HUES6 (cell line): ENCODE measurements at regions not wholly inside any gene's neighbourhood (a gene's known extent, or its start where the extent isn't known, plus 50 kb on each side); places are given as distances from the start of the nearest gene placed in this dataset.

Source experiments
- H3K27ac ChIP-seq: 2 replicates; pipeline ENCODE4 v1.7.0; 2013; ENCODE audit warnings: low read depth, mild to moderate bottlenecking, low read length, inconsistent platforms
- H3K27me3 ChIP-seq: 2 replicates; pipeline ENCODE4 v1.6.1; 2013; ENCODE audit warnings: low read length; ENCODE audit not compliant: control insufficient read depth, insufficient read depth
- H3K36me3 ChIP-seq: 2 replicates; pipeline ENCODE4 v1.6.1; 2013; ENCODE audit warnings: low read length; ENCODE audit not compliant: control insufficient read depth, insufficient read depth
- H3K4me1 ChIP-seq: 2 replicates; pipeline ENCODE4 v1.6.1; 2013; ENCODE audit warnings: low read length; ENCODE audit not compliant: control insufficient read depth, insufficient read depth
- H3K4me3 ChIP-seq: 2 replicates; pipeline ENCODE4 v1.5.1; 2013; ENCODE audit warnings: low read depth, low read length
- H3K9ac ChIP-seq: one replicate; pipeline ENCODE4 v1.6.1; 2013; ENCODE audit warnings: mild to moderate bottlenecking, low read length
- H3K9me3 ChIP-seq: 2 replicates; pipeline ENCODE4 v1.6.1; 2013; ENCODE audit warnings: low read depth, low read length; ENCODE audit not compliant: control insufficient read depth, insufficient read depth

DNA sequence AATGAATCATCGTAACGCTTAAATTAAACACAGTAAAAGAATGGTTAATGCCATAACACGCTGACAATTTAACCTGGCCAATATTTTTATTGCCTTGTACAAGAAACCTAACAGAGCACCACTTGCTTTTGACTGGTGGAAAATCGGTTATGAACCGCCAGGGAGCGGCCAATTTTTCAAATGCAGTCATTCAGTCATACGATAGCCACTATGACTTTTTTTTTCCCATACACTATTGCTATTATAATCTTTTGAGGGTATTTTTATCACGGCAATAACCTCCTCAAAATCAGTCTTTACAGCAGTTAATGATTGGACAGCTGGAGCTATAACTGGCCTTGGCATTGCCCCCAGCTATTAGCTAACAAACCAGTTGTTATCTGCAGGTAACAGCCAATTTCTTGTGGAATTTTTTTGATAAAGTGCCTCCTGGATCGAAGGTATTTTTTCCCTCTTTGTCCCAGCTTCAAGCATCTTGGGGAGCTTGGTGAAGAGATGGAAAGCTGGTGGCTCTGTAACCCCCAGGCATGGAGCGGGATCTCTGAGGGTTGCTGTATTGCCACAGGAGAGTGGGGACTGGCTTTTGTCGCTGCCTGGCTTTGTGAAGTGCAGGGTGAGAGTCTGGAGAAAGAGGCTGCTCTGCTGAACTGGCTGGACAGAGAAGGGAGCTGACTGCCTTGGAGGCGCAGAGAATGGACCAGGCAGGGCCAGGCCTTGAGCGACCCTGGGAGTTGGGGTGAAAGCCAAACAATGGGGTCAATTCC is 198.4 kb upstream of the ZNF536 start:
- Histone ChIP-seq H3K4me3 (no peak overlapping the region), H3K27ac (no peak overlapping the region), H3K4me1 (no peaks in the 10 kb centered on the region; the same call in 1 of the 2 replicates), H3K27me3 (no peaks in the 10 kb centered on the region), H3K36me3 (no peaks in the 10 kb centered on the region), H3K9me3 (peaks cover 7% of the 10 kb centered on the region; the same call in 1 of the 2 replicates), H3K9ac (no peak overlapping the region)

DNA sequence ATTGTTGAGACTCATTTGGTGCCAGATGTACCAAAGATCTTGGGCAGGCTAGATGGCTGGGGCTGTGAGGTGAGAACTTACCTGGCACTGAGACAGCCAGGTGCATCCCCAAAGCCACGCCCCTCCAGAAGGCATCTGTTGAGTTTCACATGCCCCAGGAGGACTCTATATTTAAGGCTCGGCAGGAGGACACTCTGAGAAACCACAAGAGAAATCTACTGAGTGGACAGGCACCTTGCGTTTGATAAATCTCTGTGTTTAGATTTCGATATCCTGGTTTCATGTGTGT is 197.9 kb upstream of the ZNF536 start:
- Histone ChIP-seq H3K36me3 (no peaks in the 10 kb centered on the region), H3K9ac (no peak overlapping the region), H3K9me3 (peaks cover 7% of the 10 kb centered on the region; the same call in 1 of the 2 replicates), H3K4me1 (no peaks in the 10 kb centered on the region; the same call in 1 of the 2 replicates), H3K4me3 (no peak overlapping the region), H3K27me3 (no peaks in the 10 kb centered on the region), H3K27ac (no peak overlapping the region)

DNA sequence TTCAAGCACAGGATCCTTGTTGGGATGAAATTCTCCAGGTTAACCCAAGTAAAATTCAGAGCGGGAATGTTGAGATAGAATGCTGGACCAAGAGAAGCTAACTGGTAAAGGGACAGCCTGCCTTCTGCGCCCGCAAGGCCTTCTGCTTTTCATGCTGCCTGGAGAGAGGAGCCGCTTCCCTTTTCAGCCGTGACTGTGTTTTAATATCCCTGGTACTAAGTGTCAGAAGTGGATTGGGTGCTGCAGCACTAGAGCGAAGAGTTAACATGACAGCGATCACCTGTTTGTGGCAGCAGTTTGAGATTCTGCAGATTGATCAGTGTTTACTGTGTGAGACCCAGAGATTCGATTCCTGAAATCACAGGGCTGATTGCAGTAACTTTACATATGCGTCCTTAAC is 197.4 kb upstream of the ZNF536 start:
- Histone ChIP-seq H3K9ac (no peak overlapping the region), H3K9me3 (peaks cover 9% of the 10 kb centered on the region), H3K27ac (no peak overlapping the region), H3K27me3 (no peaks in the 10 kb centered on the region), H3K4me3 (no peak overlapping the region), H3K36me3 (no peaks in the 10 kb centered on the region), H3K4me1 (no peaks in the 10 kb centered on the region; the same call in 1 of the 2 replicates)

DNA sequence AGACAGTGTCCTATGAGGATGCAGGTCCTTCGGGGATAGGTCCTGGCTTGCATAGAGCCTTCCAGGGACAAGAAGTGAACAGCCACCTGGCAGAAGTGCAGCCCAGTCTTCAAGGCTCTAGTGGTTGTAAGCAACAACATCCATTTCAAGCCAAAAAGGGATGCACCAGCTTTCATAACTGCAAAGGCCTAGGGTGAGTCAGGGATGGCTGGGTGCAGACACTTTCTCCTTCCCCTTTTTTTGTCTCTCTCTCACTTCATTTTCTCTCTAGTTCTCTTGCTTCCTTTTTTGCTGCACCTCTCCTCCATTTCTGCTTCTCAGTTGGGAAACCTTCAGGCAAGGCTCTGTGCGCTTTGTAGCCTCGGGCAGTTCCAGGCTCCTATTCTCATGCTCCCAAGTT is 196.2 kb upstream of the ZNF536 start:
- H3K36me3 ChIP-seq = no peaks in the 10 kb centered on the region
- no peaks in the 10 kb centered on the region for H3K27me3 ChIP-seq
- H3K4me3 ChIP-seq = no peak overlapping the region
- peaks cover 17% of the 10 kb centered on the region for H3K9me3 ChIP-seq
- no peak overlapping the region for H3K9ac ChIP-seq
- H3K27ac ChIP-seq = no peak overlapping the region
- H3K4me1 ChIP-seq = no peaks in the 10 kb centered on the region; the same call in 1 of the 2 replicates

DNA sequence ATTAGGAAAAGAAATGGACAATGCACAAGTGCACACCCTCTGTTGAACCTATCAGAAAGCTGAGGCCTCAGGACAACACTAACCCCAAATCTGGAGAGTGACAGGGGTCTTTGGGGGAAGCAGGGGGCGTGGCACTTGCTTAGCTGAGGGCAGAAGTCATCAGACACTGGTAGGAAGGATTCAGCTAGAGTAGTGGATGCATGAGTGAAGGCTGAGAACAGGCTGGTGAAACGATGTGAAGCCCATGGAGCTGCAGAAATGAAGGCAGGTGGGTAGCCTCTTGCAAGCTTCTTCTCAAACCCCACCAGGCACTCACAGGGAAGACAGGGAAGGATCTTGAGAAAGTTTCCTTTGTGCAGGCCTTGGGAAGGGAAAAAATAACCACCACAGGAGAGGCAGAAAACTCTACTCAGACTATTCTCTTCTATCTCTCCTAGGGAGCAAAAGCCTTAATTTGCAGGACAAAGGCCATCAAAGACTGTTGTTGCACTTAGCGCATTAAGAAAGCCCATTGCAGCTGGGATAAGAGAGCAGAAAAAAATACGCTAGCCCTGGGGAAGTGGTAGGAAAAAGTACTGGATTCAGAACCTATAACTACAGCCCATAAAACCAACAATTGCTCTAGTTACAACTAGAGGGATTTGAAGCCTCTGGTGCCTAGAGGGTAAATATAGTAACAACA is 193.3 kb upstream of the ZNF536 start:
- H3K9ac ChIP-seq = no peak overlapping the region
- no peak overlapping the region for H3K27ac ChIP-seq
- H3K27me3 ChIP-seq = no peaks in the 10 kb centered on the region

DNA sequence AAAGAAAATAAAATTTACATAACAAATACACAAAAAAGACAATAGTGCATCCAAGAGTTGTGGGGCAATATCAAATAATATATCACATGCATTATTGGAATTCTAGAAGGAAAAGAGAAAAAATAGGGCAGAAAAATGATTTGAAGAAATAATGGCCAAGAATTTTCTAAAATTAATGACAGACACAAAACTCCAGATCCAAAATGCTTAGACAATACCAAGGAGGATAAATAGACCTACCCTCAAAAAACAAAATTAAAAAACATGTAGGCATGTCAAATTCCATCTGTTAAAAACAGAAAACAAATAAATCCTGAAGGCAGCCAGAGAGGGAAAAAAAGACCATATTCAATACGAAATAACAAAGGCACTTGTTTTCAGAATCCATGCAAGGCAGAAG is 191.5 kb upstream of the ZNF536 start:
- no peaks in the 10 kb centered on the region for H3K36me3 ChIP-seq
- no peak overlapping the region for H3K4me3 ChIP-seq

More for the DNA sequence above, 193.3 kb upstream of the ZNF536 start:
- no peak overlapping the region for H3K4me3 ChIP-seq
- H3K4me1 ChIP-seq = no peaks in the 10 kb centered on the region; the same call in 1 of the 2 replicates
- peaks cover 34% of the 10 kb centered on the region for H3K9me3 ChIP-seq
- H3K36me3 ChIP-seq = no peaks in the 10 kb centered on the region

DNA sequence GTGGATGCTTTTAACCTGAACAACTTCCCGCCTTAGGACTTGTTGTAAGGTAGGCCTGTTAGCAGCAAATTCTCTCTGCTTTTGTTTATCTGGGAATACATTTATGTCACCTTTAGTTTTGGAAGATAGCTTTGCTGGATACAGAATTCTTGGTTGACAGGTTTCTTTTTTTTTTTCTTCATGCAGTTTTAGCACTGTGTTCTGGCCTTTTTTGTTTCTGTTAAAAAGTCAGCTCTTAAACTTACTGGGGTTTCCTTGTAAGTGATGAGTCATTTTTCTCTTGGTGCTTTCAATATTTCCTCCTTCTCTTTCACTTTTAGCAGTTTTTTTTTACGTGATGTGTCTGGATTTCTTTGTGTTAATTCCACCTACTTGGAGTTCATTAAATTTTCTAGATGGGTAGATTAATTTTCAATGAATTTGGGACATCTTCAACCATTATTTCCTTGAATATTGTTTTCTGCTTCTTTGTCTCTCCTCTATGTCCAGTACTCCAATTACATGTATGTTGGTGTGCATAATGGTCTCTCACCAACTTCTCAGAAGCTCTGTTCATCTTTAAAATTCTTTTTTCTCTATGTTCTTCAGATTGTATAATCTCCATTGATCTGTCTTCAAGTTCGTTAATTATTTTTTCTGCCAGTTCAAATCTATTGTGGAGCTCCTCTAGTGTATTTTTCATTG is 188.2 kb upstream of the ZNF536 start:
- Histone ChIP-seq H3K27me3 (no peaks in the 10 kb centered on the region), H3K27ac (no peak overlapping the region), H3K9me3 (peaks cover 38% of the 10 kb centered on the region), H3K4me3 (no peak overlapping the region), H3K9ac (no peak overlapping the region), H3K36me3 (no peaks in the 10 kb centered on the region), H3K4me1 (no peaks in the 10 kb centered on the region)

More for the DNA sequence above, 191.5 kb upstream of the ZNF536 start:
- H3K9me3 ChIP-seq = peaks cover 42% of the 10 kb centered on the region
- no peak overlapping the region for H3K27ac ChIP-seq
- no peaks in the 10 kb centered on the region for H3K27me3 ChIP-seq
- H3K9ac ChIP-seq = no peak overlapping the region
- no peaks in the 10 kb centered on the region; the same call in 1 of the 2 replicates for H3K4me1 ChIP-seq

DNA sequence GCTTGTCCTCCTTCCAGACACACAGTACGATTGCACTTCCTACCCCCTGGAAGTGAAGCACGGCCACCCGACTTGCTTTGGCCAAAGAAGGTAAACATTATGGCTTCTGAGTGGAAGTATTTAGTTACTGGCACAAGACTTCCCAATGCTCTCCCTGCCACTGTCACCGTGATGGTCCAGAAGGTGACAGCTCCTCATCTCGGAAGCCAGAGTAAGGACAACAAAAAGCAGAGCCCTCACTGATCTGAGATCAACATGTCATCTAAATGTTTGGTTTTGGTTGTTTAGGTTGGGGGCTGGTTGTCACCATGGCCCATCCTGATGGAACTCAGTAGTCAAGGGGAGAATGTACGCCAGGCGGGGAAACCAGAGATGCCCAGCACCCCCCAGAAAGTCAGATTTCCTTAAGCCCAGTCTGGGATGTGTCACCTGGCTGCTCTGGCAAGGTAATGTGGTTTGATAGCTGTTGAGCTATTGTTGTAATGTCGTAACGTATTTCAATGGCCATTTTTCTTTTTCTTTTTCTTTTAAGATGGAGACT is 170.1 kb upstream of the ZNF536 start:
- no peak overlapping the region for H3K4me3 ChIP-seq
- no peak overlapping the region for H3K27ac ChIP-seq
- no peaks in the 10 kb centered on the region for H3K27me3 ChIP-seq
- no peak overlapping the region for H3K9ac ChIP-seq
- H3K9me3 ChIP-seq = 0 out of 2 replicates have a peak, but pooled peaks cover 1% of the 10 kb centered on the region
- no peaks in the 10 kb centered on the region for H3K36me3 ChIP-seq
- H3K4me1 ChIP-seq = no peaks in the 10 kb centered on the region

DNA sequence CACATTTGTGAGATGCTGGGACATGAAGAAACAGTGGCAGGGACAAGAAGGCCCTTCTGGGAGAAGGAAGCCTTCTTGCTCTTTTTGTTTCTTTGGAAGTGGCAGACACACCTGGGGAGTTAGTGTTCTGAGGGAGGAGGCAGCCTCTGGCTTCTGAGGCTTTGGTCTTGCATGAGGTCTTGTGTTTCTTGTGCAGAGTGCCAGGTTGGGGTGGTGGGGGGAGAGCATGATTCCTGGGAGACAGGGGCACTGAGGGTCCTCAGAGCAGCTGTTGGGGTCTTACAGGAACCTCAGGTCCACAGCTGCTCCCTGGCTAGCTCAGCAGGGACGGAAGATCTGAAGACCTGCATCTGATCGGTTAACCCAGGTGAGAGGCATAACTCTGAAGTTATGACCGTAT is 167.5 kb upstream of the ZNF536 start:
- H3K9ac ChIP-seq = no peak overlapping the region

DNA sequence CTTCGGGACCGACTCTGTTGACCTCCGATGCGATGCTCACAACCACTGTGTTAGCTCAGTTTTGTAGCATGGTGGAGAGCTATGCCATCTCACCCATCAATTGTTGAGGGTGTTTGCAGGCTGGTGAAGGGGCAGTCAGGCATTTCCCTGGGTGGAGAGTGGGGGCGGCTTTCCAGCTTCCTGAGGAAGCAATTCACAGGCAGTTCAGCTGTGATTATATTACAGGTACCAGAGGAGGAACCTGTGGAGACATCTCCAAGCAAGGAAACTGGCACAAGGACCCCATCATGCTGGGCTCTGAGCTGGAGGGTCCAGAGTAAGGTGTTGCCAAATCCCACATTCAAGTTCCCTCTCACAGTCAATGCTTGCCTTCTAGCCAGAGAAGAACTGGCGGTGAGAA is 166.0 kb upstream of the ZNF536 start:
- Histone ChIP-seq H3K9ac (no peak overlapping the region), H3K27me3 (no peaks in the 10 kb centered on the region), H3K9me3 (0 out of 2 replicates have a peak, but pooled peaks cover 4% of the 10 kb centered on the region), H3K4me1 (no peaks in the 10 kb centered on the region), H3K4me3 (no peak overlapping the region), H3K27ac (no peak overlapping the region), H3K36me3 (no peaks in the 10 kb centered on the region)

More for the DNA sequence above, 167.5 kb upstream of the ZNF536 start:
- no peak overlapping the region for H3K4me3 ChIP-seq
- H3K9me3 ChIP-seq = 0 out of 2 replicates have a peak, but pooled peaks cover 4% of the 10 kb centered on the region
- H3K4me1 ChIP-seq = no peaks in the 10 kb centered on the region
- no peak overlapping the region for H3K27ac ChIP-seq
- H3K36me3 ChIP-seq = no peaks in the 10 kb centered on the region
- no peaks in the 10 kb centered on the region for H3K27me3 ChIP-seq
